Upper lobe of left lung (tissue), 4 donors: ENCODE measurements at regions not wholly inside any gene's neighbourhood (a gene's known extent, or its start where the extent isn't known, plus 50 kb on each side); places are given as distances from the start of the nearest gene placed in this dataset.

ENCODE experiments used
- POLR2AphosphoS5 ChIP-seq, 2 donors: sonication (generic); formaldehyde crosslinking; IDR thresholded peaks; one replicate each; pipeline ENCODE4 v1.5.1; 2017; ENCODE audit warnings: antibody characterized with exemption in 2 of 2
- TF ChIP-seq, protein P1 (sequence below), 6 experiments: fragments of 450-650 bp in 4 of 6; fragments of 200-600 bp in 2 of 6; sonication (generic) in 2 of 6; IDR thresholded peaks; one replicate each; pipeline ENCODE4 v1.5.1; 2016 to 2019; ENCODE audit warnings: antibody characterized with exemption in 6 of 6

DNA sequence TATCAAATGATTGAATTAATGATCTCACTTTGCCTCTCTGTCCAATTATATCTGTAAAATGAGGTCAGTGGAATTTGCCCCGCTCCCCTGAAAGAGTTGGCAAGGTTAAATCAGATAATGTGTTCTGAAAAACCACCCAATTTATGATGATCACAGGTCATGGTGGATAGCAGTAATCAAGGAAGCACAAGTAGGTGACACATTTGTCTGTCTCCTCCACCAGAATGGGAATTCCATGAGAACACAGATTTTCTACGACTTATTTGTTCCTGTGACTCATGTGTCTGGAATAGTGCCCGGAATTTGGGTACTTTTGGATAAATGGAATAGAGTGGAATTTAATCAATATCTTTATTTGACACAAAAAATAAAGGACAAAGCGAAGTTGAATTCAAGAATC is 220.9 kb upstream of the SUCLG2 start:
- no peak for TF ChIP-seq POLR2AphosphoS5 (IDR thresholded peaks at IDR 0.05)
- TF ChIP-seq, protein P1, sequence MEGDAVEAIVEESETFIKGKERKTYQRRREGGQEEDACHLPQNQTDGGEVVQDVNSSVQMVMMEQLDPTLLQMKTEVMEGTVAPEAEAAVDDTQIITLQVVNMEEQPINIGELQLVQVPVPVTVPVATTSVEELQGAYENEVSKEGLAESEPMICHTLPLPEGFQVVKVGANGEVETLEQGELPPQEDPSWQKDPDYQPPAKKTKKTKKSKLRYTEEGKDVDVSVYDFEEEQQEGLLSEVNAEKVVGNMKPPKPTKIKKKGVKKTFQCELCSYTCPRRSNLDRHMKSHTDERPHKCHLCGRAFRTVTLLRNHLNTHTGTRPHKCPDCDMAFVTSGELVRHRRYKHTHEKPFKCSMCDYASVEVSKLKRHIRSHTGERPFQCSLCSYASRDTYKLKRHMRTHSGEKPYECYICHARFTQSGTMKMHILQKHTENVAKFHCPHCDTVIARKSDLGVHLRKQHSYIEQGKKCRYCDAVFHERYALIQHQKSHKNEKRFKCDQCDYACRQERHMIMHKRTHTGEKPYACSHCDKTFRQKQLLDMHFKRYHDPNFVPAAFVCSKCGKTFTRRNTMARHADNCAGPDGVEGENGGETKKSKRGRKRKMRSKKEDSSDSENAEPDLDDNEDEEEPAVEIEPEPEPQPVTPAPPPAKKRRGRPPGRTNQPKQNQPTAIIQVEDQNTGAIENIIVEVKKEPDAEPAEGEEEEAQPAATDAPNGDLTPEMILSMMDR (IDR thresholded peaks at IDR 0.05) = no peak
